HCT116 (cell line): ENCODE measurements at regions not wholly inside any gene's neighbourhood (a gene's known extent, or its start where the extent isn't known, plus 50 kb on each side); places are given as distances from the start of the nearest gene placed in this dataset.

Experiments used
- ATAC-seq: fragments of 200-7000 bp; cut with Tn5 transposase; 2 replicates; pipeline ENCODE4 v1.9.1; 2020; ENCODE audit warnings: mild to moderate bottlenecking, moderate library complexity
- BruUV-seq: library from RNA; stranded (reverse); fragments of 400-500 nt; replicated peaks from 2 replicates; lab custom pipeline; 2021; lab: Mats Ljungman, UMichigan
- CTCF ChIA-PET: fragments of 300-600 bp; sonication (Branson Sonifier 250); formaldehyde crosslinking; loops from one replicate; lab custom pipeline; 2021; ENCODE audit warnings: antibody characterized with exemption; lab: Charles Lee
- POLR2A ChIA-PET: fragments of 300-600, 350-600 bp; sonication (Branson Sonifier 250); formaldehyde crosslinking; loops from one replicate; lab custom pipeline; 2021; ENCODE audit warnings: antibody characterized with exemption; lab: Charles Lee
- RAD21 ChIA-PET, 2 experiments: fragments of 300-600 bp; sonication (Branson Sonifier 250); formaldehyde crosslinking; loops; one replicate each; lab custom pipeline; 2023; ENCODE audit warnings: low total read pairs in 2 of 2; ENCODE audit not compliant: uncharacterized antibody in 2 of 2, unreplicated experiment in 2 of 2, low non-redundant PET in 1 of 2; lab: Charles Lee
- DNase-seq: peaks from one replicate; pipeline ENCODE4 v3.0.0-alpha.2; 2010; ENCODE audit warnings: low read depth, low spot score
- H2AFZ ChIP-seq: fragments of 200-600 bp; shearing (Covaris generic), sonication (generic); 2 replicates; pipeline ENCODE4 v1.6.1; 2017; ENCODE audit warnings: low read depth, mixed run types, mixed read lengths, antibody characterized with exemption, low read length; ENCODE audit not compliant: poor library complexity, severe bottlenecking
- H3K27ac ChIP-seq: 2 replicates; pipeline ENCODE4 v1.5.1; 2012; ENCODE audit warnings: low read depth, low read length
- H3K27me3 ChIP-seq: fragments of 200-600 bp; sonication (generic); 2 replicates; pipeline ENCODE4 v1.6.1; 2016; ENCODE audit warnings: mixed run types, low read length, mixed read lengths; ENCODE audit not compliant: insufficient read depth
- H3K36me3 ChIP-seq, 2 experiments: fragments of 200-500 bp in 1 of 2; fragments of 200-600 bp in 1 of 2; sonication (Bioruptor generic) in 1 of 2; sonication (generic) in 1 of 2; 2 replicates each; pipeline versions ENCODE4 v1.5.1 to v1.6.1; 2014 to 2016; ENCODE audit warnings: low read length in 2 of 2, inconsistent platforms in 1 of 2, mixed read lengths in 1 of 2, mixed run types in 1 of 2; ENCODE audit not compliant: insufficient read depth in 2 of 2, control insufficient read depth in 1 of 2
- H3K4me1 ChIP-seq, 2 experiments: fragments of 200-600 bp in 1 of 2; sonication (generic) in 1 of 2; 2 replicates each; pipeline versions ENCODE4 v1.5.1 to v1.6.1; 2012 to 2017; ENCODE audit warnings: low read length in 2 of 2, inconsistent platforms in 1 of 2, mild to moderate bottlenecking in 1 of 2, mixed read lengths in 1 of 2, mixed run types in 1 of 2, moderate library complexity in 1 of 2; ENCODE audit not compliant: insufficient read depth in 2 of 2, control insufficient read depth in 1 of 2
- H3K4me2 ChIP-seq: fragments of 200-600 bp; sonication (generic); 2 replicates; pipeline ENCODE4 v1.6.1; 2017; ENCODE audit warnings: mixed run types, low read length, mixed read lengths
- H3K4me3 ChIP-seq, 2 experiments: fragments of 200-600 bp in 1 of 2; sonication (generic) in 1 of 2; replicated peaks in 1 of 2; 2 replicates each; pipeline ENCODE4 v1.5.1; 2011 to 2016; ENCODE audit warnings: low read length in 2 of 2, control low read depth in 1 of 2, low read depth in 1 of 2, mild to moderate bottlenecking in 1 of 2, mixed read lengths in 1 of 2, mixed run types in 1 of 2
- H3K79me2 ChIP-seq: fragments of 200-600 bp; sonication (generic); 2 replicates; pipeline ENCODE4 v1.6.1; 2017; ENCODE audit warnings: mild to moderate bottlenecking, mixed run types, low read length, moderate library complexity, mixed read lengths; ENCODE audit not compliant: insufficient read depth
- H3K9ac ChIP-seq: fragments of 200-600 bp; sonication (generic); 2 replicates; pipeline ENCODE4 v1.6.1; 2016; ENCODE audit warnings: low read length, mixed read lengths
- H3K9me2 ChIP-seq: fragments of 200-600 bp; sonication (generic), shearing (Covaris generic); 2 replicates; pipeline ENCODE4 v1.6.1; 2017; ENCODE audit warnings: mixed run types, mild to moderate bottlenecking, moderate library complexity; ENCODE audit not compliant: insufficient read depth
- H3K9me3 ChIP-seq, 2 experiments: fragments of 200-500 bp in 1 of 2; fragments of 200-600 bp in 1 of 2; sonication (Bioruptor generic) in 1 of 2; sonication (generic) in 1 of 2; 2 replicates each; pipeline ENCODE4 v1.6.1; 2014 to 2017; ENCODE audit warnings: low read length in 2 of 2, mixed read lengths in 2 of 2, inconsistent platforms in 1 of 2, low read depth in 1 of 2, mild to moderate bottlenecking in 1 of 2, mixed run types in 1 of 2, moderate library complexity in 1 of 2; ENCODE audit not compliant: control insufficient read depth in 1 of 2, insufficient read depth in 1 of 2
- H4K20me1 ChIP-seq: fragments of 200-600 bp; sonication (generic), shearing (Covaris generic); 2 replicates; pipeline ENCODE4 v1.6.1; 2017; ENCODE audit warnings: mixed run types, mild to moderate bottlenecking, moderate library complexity; ENCODE audit not compliant: insufficient read depth
- CTCF ChIP-seq, 3 experiments: fragments of 200-600 bp in 1 of 3; sonication (generic) in 1 of 3; IDR thresholded peaks in 2 of 3; conservative IDR thresholded peaks in 1 of 3; 2 replicates each; pipeline ENCODE4 v1.5.1; 2012 to 2017; ENCODE audit warnings: low read depth in 2 of 3, low read length in 2 of 3, antibody characterized with exemption in 1 of 3, borderline replicate concordance in 1 of 3, control low read depth in 1 of 3, mild to moderate bottlenecking in 1 of 3, mixed read lengths in 1 of 3, mixed run types in 1 of 3, moderate library complexity in 1 of 3; ENCODE audit not compliant: insufficient read depth in 1 of 3
- EZH2 ChIP-seq: fragments of 200-600 bp; sonication (generic); IDR thresholded peaks from 2 replicates; pipeline ENCODE4 v1.6.1; 2017; ENCODE audit warnings: antibody characterized with exemption, mixed run types
- EZH2phosphoT487 ChIP-seq: fragments of 200-600 bp; IDR thresholded peaks from 2 replicates; pipeline ENCODE4 v1.6.1; 2018; ENCODE audit warnings: antibody characterized with exemption, borderline replicate concordance
- FOSL1 ChIP-seq: IDR thresholded peaks from 2 replicates; pipeline ENCODE4 v1.6.1; 2012; ENCODE audit warnings: low read depth
- JUND ChIP-seq: IDR thresholded peaks from 2 replicates; pipeline ENCODE4 v1.6.1; 2012
- POLR2A ChIP-seq: IDR thresholded peaks from 2 replicates; pipeline ENCODE4 v1.7.0; 2011; ENCODE audit warnings: borderline replicate concordance; ENCODE audit not compliant: insufficient read depth, insufficient read length; ENCODE audit errors: extremely low read depth
- POLR2AphosphoS5 ChIP-seq: IDR thresholded peaks from 2 replicates; pipeline ENCODE4 v1.6.1; 2011; ENCODE audit warnings: mild to moderate bottlenecking, low read depth, low read length, moderate library complexity
- RAD21 ChIP-seq: IDR thresholded peaks from 2 replicates; pipeline ENCODE4 v1.6.1; 2012; ENCODE audit warnings: low read depth, mild to moderate bottlenecking
- REST ChIP-seq: IDR thresholded peaks from 2 replicates; pipeline ENCODE4 v1.6.1; 2012; ENCODE audit warnings: low read depth
- SIN3A ChIP-seq: IDR thresholded peaks from 2 replicates; pipeline ENCODE4 v1.6.1; 2012; ENCODE audit warnings: low read depth
- SP1 ChIP-seq: IDR thresholded peaks from 2 replicates; pipeline ENCODE4 v1.6.1; 2012; ENCODE audit warnings: low read depth
- SRF ChIP-seq: IDR thresholded peaks from 2 replicates; pipeline ENCODE4 v1.6.1; 2012; ENCODE audit warnings: low read depth
- TCF7L2 ChIP-seq: IDR thresholded peaks from 2 replicates; pipeline ENCODE4 v1.7.0; 2011; ENCODE audit warnings: borderline replicate concordance, inconsistent platforms; ENCODE audit not compliant: insufficient read depth, insufficient read length; ENCODE audit errors: extremely low read depth
- YY1 ChIP-seq: IDR thresholded peaks from 2 replicates; pipeline ENCODE4 v1.6.1; 2011; ENCODE audit warnings: low read length, low read depth, moderate library complexity, mild to moderate bottlenecking; ENCODE audit not compliant: insufficient replicate concordance; ENCODE audit errors: extremely low read depth
- ZBTB33 ChIP-seq: IDR thresholded peaks from 2 replicates; pipeline ENCODE4 v1.6.1; 2011; ENCODE audit warnings: mild to moderate bottlenecking, low read length, moderate library complexity; ENCODE audit not compliant: insufficient replicate concordance; ENCODE audit errors: extremely low read depth
- intact Hi-C: fragments of 100-400 bp; cut with micrococcal nuclease; formaldehyde crosslinking; loops from 2 replicates; pipeline ENCODE4 v1.10.0; 2022

DNA sequence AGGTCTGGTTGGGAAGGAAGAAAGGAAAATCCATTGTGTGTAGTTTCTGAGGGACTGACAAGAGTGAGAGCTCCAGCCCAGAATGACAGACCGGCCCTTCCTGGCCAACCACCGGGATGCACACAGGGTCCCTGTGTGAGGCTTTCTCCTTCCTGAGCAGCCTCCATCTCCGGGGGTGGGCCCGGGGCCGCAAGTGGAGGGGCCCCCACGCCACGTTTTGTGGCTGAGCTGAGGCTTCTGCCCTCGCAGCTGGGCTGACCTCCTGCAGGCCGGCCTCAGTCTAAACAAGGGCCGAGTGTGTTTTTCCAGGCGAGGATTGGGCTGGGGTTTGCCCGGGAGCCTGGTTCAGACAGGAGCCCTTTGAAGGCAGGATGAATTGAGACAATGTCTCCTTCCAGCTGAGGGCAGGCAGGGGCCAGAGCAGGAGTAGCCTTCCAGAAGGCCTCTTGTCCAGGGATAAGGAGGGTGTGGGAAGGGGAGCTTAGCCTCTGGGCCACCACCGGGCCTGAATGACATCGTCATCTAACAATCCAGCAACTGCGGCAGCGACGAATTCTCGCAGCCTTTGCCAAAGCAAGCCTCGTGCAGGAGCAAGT is 96.5 kb upstream of the NCOR2 start:
- RAD21 ChIA-PET = no interaction called here
- DNase-seq = no peak
- Histone ChIP-seq H3K4me1 (no peaks in the 10 kb centered on the region), H3K27me3 (no peaks in the 10 kb centered on the region)
- TF ChIP-seq TCF7L2 (no peak), SP1 (no peak), RAD21 (no peak), REST (no peak), SRF (no peak), POLR2A (no peak), CTCF (IDR thresholded peaks at IDR 0.05 in 2 of 3, conservative IDR thresholded peaks at IDR 0.05 in 1 of 3; ENCODE audit: borderline replicate concordance in 1 of 3, insufficient read depth in 1 of 3, low read depth in 2 of 3, low read length in 2 of 3) (no peak), EZH2 (no peak), YY1 (no peak), JUND (no peak), EZH2phosphoT487 (no peak), SIN3A (no peak), ZBTB33 (no peak), POLR2AphosphoS5 (no peak), FOSL1 (no peak)
- TF ChIP-seq, all 23 proteins: peak for 0
- Histone ChIP-seq H3K9me3 (peaks cover 0 to 3% of the 10 kb centered on the region in 2 experiments; a peak in 1 of 4 replicates), H3K4me2 (no peak overlapping the region), H3K4me3 (no peak overlapping the region), H3K9me2 (no peaks in the 10 kb centered on the region), H4K20me1 (no peaks in the 10 kb centered on the region), H2AFZ (no peak overlapping the region), H3K36me3 (no peaks in the 10 kb centered on the region), H3K27ac (no peak overlapping the region), H3K79me2 (no peaks in the 10 kb centered on the region), H3K9ac (no peak overlapping the region)
- no TSS peak for BruUV-seq
- ChIA-PET CTCF (no interaction called here), POLR2A (no interaction called here)
- ATAC-seq = no peak
- intact Hi-C loops = no loop called here
